ENCODE measurements at regions not wholly inside any gene's neighbourhood (a gene's known extent, or its start where the extent isn't known, plus 50 kb on each side); places are given as distances from the start of the nearest gene placed in this dataset.

DNA sequence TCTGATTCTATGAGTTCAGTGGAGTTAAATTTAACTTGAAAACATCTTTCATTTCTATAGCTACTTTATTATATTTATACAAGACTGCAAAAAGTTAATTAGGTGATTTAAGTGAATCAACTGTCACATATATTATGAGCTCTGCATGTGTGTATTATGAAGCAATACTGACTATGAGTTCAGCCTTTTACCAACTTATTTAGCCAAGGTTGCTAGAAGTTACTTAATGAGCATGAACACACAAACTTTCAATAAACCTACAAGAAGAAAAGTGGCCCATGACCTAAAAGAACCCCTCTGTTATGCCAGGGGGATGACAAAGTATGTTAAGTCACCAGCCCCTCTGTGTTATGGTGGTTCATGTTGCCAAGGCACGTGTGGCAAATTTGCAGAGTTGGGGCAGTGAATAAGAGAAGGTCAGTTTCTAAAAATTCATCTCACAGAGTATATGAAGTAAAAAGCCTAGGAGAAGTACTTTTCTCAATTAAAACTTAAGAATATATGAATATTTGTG lies 86.7 kb upstream of the LYPLAL1 start:
- TF ChIP-seq, protein P1, sequence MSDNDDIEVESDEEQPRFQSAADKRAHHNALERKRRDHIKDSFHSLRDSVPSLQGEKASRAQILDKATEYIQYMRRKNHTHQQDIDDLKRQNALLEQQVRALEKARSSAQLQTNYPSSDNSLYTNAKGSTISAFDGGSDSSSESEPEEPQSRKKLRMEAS (CRISPR knock-in tag; IDR thresholded peaks at IDR 0.05), result no peak
- TF ChIP-seq, protein P2, sequence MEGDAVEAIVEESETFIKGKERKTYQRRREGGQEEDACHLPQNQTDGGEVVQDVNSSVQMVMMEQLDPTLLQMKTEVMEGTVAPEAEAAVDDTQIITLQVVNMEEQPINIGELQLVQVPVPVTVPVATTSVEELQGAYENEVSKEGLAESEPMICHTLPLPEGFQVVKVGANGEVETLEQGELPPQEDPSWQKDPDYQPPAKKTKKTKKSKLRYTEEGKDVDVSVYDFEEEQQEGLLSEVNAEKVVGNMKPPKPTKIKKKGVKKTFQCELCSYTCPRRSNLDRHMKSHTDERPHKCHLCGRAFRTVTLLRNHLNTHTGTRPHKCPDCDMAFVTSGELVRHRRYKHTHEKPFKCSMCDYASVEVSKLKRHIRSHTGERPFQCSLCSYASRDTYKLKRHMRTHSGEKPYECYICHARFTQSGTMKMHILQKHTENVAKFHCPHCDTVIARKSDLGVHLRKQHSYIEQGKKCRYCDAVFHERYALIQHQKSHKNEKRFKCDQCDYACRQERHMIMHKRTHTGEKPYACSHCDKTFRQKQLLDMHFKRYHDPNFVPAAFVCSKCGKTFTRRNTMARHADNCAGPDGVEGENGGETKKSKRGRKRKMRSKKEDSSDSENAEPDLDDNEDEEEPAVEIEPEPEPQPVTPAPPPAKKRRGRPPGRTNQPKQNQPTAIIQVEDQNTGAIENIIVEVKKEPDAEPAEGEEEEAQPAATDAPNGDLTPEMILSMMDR (IDR thresholded peaks at IDR 0.05 in 2 of 3, conservative IDR thresholded peaks at IDR 0.05 in 1 of 3; ENCODE audit: insufficient read depth in 2 of 3, low read depth in 1 of 3, low read length in 3 of 3), result no peak
- TF ChIP-seq EP400 (IDR thresholded peaks at IDR 0.05) (no peak), ZNF589 (CRISPR knock-in tag; IDR thresholded peaks at IDR 0.05; ENCODE audit: low read depth) (no peak), RBM17 (IDR thresholded peaks at IDR 0.05; ENCODE audit: borderline replicate concordance, low read depth, low read length) (no peak), C11orf30 (IDR thresholded peaks at IDR 0.05; ENCODE audit: low read depth) (no peak), ELF4 (CRISPR knock-in tag; IDR thresholded peaks at IDR 0.05) (no peak)
- TF ChIP-seq, protein P3, sequence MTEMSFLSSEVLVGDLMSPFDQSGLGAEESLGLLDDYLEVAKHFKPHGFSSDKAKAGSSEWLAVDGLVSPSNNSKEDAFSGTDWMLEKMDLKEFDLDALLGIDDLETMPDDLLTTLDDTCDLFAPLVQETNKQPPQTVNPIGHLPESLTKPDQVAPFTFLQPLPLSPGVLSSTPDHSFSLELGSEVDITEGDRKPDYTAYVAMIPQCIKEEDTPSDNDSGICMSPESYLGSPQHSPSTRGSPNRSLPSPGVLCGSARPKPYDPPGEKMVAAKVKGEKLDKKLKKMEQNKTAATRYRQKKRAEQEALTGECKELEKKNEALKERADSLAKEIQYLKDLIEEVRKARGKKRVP (CRISPR knock-in tag; IDR thresholded peaks at IDR 0.05), result no peak
- TF ChIP-seq, protein P4, sequence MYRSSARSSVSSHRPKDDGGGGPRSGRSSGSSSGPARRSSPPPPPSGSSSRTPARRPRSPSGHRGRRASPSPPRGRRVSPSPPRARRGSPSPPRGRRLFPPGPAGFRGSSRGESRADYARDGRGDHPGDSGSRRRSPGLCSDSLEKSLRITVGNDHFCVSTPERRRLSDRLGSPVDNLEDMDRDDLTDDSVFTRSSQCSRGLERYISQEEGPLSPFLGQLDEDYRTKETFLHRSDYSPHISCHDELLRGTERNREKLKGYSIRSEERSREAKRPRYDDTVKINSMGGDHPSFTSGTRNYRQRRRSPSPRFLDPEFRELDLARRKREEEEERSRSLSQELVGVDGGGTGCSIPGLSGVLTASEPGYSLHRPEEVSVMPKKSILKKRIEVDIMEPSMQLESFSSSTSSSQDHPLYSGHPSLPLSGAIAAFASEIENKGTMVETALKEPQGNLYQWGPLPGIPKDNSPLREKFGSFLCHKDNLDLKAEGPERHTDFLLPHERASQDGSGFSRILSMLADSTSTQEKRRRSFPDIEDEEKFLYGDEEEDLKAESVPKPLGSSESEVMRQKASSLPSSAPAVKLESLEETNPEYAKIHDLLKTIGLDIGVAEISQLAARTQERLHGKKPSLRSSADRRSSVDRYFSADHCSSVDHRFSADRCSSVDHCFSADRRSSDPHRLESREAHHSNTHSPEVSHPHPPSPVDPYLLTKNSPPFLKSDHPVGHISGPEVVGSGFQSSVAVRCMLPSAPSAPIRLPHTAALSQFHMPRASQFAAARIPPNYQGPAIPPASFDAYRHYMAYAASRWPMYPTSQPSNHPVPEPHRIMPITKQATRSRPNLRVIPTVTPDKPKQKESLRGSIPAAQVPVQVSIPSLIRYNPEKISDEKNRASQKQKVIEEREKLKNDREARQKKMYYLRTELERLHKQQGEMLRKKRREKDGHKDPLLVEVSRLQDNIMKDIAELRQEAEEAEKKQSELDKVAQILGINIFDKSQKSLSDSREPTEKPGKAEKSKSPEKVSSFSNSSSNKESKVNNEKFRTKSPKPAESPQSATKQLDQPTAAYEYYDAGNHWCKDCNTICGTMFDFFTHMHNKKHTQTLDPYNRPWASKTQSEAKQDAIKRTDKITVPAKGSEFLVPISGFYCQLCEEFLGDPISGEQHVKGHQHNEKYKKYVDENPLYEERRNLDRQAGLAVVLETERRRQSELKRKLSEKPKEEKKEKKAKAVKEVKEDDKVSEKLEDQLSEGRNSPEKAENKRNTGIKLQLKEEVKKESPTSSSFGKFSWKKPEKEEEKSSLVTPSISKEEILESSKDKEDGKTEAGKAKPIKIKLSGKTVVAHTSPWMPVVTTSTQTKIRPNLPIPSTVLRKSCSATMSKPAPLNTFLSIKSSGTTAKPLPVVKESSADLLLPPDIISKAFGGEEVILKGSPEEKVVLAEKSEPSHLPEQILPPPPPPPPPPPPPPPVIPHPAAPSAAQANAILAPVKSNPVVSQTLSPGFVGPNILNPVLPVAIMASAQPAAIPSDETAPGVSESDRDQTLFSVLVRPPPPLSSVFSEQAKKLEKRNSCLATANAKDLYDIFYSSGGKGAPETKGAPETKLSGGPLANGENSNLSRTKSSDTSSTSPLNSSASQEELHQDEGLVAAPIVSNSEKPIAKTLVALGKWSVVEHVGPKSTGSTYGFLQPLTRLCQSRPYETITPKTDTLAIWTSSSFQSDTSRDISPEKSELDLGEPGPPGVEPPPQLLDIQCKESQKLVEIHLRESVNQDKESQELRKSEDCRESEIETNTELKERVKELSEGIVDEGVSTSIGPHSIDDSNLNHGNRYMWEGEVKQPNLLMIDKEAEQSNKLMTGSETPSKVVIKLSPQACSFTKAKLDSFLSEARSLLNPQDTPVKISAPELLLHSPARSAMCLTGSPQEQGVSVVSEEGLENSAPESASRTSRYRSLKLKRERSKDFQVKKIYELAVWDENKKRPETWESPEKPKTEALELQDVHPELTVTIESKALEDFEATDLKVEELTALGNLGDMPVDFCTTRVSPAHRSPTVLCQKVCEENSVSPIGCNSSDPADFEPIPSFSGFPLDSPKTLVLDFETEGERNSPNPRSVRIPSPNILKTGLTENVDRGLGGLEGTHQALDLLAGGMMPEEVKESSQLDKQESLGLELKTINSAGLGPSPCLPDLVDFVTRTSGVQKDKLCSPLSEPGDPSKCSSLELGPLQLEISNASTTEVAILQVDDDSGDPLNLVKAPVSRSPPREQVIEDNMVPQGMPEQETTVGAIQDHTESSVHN (IDR thresholded peaks at IDR 0.05; ENCODE audit: borderline replicate concordance in 1 of 2, low read depth in 1 of 2), result no peak
